HUES64 (cell line): ENCODE measurements at regions not wholly inside any gene's neighbourhood (a gene's known extent, or its start where the extent isn't known, plus 50 kb on each side); places are given as distances from the start of the nearest gene placed in this dataset.

Experiments used
- H3K27ac ChIP-seq: 2 replicates; pipeline ENCODE4 v1.7.0; 2013; ENCODE audit warnings: low read depth, low read length, inconsistent platforms
- H3K27me3 ChIP-seq: 2 replicates; pipeline ENCODE4 v1.6.1; 2013; ENCODE audit warnings: mild to moderate bottlenecking, low read length; ENCODE audit not compliant: insufficient read depth
- H3K36me3 ChIP-seq: 2 replicates; pipeline ENCODE4 v1.6.1; 2013; ENCODE audit warnings: mild to moderate bottlenecking, low read length; ENCODE audit not compliant: insufficient read depth
- H3K4me1 ChIP-seq: 2 replicates; pipeline ENCODE4 v1.6.1; 2013; ENCODE audit warnings: mild to moderate bottlenecking, low read length, moderate library complexity; ENCODE audit not compliant: insufficient read depth
- H3K4me3 ChIP-seq: 2 replicates; pipeline ENCODE4 v1.5.1; 2013; ENCODE audit warnings: mild to moderate bottlenecking, low read length, moderate library complexity
- H3K9ac ChIP-seq: 2 replicates; pipeline ENCODE4 v1.6.1; 2013; ENCODE audit warnings: mild to moderate bottlenecking, low read depth, low read length
- H3K9me3 ChIP-seq: 2 replicates; pipeline ENCODE4 v1.6.1; 2013; ENCODE audit warnings: low read depth, low read length; ENCODE audit not compliant: insufficient read depth
- WGBS: fragments of 150-250, 120-280 bp; methylation state at CpG from one replicate; pipeline ENCODE4 v1.1.7; 2013; ENCODE audit warnings: missing lambda C conversion rate; 5-methylcytosine and 5-hydroxymethylcytosine counted together

DNA sequence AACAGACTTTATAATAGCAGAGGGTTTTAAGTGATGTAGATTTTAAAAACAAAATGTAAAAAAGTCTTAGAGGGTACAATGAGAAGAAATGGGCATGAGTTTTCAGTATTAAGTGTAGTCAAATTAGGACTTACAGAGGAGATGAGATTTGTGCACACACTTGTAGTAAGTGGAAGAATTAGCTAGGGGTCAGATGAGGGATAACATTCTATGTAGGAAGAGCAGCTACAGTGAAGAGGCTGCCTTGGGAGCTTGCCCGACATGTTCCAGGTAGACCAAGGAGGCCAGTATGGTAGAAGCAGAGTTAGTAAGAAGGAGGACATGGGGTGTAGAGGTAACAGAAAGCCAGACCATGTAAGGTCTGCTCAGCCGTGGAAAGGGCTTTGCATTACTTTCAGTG is 189.2 kb upstream of the DSEL start:
- Histone ChIP-seq H3K4me3 (no peak overlapping the region), H3K27me3 (no peaks in the 10 kb centered on the region), H3K9me3 (no peaks in the 10 kb centered on the region), H3K36me3 (no peaks in the 10 kb centered on the region), H3K9ac (no peak overlapping the region), H3K4me1 (no peaks in the 10 kb centered on the region), H3K27ac (no peak overlapping the region)
- WGBS = 85% methylated on average over 2 of the region's 2 CpGs

DNA sequence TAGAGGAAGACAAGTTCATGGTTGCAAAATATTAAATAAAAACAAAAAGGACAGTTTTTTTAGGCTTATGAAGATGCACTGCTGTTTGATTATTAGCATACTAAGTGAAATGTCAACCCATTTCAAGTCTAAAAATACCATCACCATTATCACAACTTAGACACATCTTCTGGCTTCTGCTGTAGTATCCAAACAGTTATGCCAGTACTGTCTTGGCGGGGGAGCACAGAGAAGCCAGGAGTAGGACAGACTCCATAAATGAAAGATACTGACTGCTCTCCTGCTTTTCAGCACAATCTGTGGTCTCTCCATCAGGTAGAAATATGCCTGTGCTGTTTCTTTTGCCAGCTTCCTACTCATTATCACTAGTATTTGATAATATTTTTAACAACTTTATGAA is 179.2 kb upstream of the DSEL start:
- H3K9ac ChIP-seq = no peak overlapping the region
- no peaks in the 10 kb centered on the region for H3K4me1 ChIP-seq
- H3K4me3 ChIP-seq = no peak overlapping the region
- no peaks in the 10 kb centered on the region for H3K36me3 ChIP-seq
- H3K9me3 ChIP-seq = no peaks in the 10 kb centered on the region
- H3K27ac ChIP-seq = no peak overlapping the region
- H3K27me3 ChIP-seq = no peaks in the 10 kb centered on the region
- 91% methylated on average over 1 of the region's 1 CpG for WGBS

DNA sequence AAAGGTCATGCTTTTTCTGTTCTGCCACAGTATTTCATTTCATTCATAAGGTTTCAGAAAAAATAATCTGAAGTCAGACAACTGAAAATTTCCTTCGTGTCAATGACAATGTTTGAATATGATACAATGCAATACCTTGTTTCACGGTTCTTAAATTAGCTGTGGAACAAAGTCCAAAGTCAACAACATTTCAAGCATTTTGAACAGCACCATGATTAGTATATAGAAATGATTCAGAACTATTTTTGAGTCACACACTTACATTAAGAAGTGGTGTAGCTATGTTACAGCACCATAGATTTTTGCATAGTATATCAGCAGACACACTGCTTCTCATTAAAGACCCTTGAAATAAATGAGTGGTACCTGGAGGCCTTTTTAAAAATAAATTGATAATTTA is 178.3 kb upstream of the DSEL start:
- no peak overlapping the region for H3K9ac ChIP-seq
- WGBS = 100% methylated on average over 2 of the region's 2 CpGs
- H3K4me3 ChIP-seq = no peak overlapping the region
- H3K27me3 ChIP-seq = no peaks in the 10 kb centered on the region
- no peaks in the 10 kb centered on the region for H3K4me1 ChIP-seq
- no peaks in the 10 kb centered on the region for H3K36me3 ChIP-seq
- no peaks in the 10 kb centered on the region for H3K9me3 ChIP-seq
- no peak overlapping the region for H3K27ac ChIP-seq

DNA sequence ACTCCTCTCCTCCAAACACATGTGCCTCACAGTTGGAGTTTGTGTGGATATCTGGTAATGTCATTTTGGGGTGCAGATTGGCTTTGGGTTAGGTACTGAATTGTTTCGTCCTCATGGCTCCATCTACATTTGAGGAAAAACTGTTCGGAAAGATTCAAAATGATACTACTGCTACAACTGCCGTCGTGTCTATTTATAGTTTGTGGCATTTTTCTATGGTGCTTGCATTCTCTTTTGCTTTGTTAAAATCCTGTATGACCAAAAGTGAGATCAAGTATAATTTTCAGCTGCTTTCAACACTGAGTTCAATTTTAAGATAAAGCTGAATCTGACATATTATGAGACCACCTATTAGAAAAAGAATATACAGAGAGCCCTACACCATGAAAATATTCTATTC is 176.3 kb upstream of the DSEL start:
- Histone ChIP-seq H3K36me3 (no peaks in the 10 kb centered on the region), H3K4me3 (no peak overlapping the region), H3K9ac (no peak overlapping the region), H3K27ac (no peak overlapping the region), H3K4me1 (no peaks in the 10 kb centered on the region), H3K27me3 (no peaks in the 10 kb centered on the region), H3K9me3 (no peaks in the 10 kb centered on the region)
- WGBS = 95% methylated on average over 4 of the region's 4 CpGs

DNA sequence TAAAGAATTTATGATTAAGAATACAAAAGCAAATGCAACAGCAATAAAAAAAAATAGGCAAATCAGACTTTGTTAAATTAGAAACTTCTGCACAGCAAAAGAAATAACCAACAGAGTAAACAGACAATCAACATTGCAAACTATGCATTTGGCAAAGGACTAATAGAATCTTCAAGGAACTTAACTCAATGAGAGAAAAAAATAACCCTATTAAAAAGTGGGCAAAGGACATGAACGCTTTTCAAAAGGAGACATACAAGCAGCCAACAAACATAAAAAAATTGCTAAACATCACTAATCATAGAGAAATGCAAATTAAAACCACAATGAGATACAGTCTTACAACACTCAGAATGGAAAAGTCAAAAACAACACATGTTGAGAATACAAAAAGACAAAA is 166.0 kb upstream of the DSEL start:
- Histone ChIP-seq H3K4me1 (no peaks in the 10 kb centered on the region), H3K9ac (no peak overlapping the region), H3K27me3 (no peaks in the 10 kb centered on the region), H3K9me3 (no peaks in the 10 kb centered on the region), H3K4me3 (no peak overlapping the region), H3K36me3 (no peaks in the 10 kb centered on the region), H3K27ac (no peak overlapping the region)
- WGBS = 95% methylated on average over 1 of the region's 1 CpG

DNA sequence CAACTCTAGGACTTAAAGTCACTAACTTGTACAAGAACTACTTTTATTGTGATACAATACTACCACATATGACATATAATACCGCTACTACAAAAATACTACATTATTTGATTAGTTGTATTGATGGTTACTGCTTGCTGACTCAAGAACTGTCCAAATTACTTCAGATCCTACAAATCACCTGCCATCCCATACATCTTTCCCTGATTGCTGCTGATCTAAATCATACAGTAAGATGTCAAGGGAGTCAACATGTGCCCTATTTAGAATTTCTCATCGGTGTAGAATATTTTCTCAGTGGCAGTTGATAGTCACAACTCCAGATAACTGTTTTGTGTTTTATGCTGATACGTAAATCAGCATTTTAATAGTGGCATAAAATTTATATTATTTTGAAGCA is 161.0 kb upstream of the DSEL start:
- Histone ChIP-seq H3K27me3 (no peaks in the 10 kb centered on the region), H3K4me3 (no peak overlapping the region), H3K9me3 (no peaks in the 10 kb centered on the region), H3K36me3 (no peaks in the 10 kb centered on the region), H3K27ac (no peak overlapping the region), H3K9ac (no peak overlapping the region), H3K4me1 (no peaks in the 10 kb centered on the region)
- 100% methylated on average over 1 of the region's 3 CpGs for WGBS

DNA sequence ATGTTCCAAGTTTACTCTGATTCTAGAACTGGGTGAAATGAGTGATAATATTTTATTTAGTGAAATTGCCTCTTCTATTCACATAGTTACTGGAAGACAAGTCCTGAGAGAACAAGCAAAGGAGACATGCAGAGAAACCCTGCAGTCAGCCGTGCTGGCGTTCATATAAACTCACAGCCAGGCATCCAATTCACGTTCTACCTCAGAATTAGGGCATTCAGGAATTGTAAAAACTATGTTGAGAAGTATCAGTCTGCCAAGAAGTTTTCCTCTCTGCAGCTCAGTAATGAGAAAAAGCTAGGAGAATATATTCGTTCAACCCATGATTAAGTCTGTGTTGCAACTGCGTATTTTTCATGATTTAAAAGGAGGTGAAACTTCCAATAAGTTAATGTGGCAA is 156.2 kb upstream of the DSEL start:
- Histone ChIP-seq H3K36me3 (no peaks in the 10 kb centered on the region), H3K9me3 (no peaks in the 10 kb centered on the region), H3K27ac (no peak overlapping the region), H3K4me3 (no peak overlapping the region), H3K4me1 (no peaks in the 10 kb centered on the region), H3K27me3 (no peaks in the 10 kb centered on the region), H3K9ac (no peak overlapping the region)
- WGBS = 91% methylated on average over 5 of the region's 5 CpGs

DNA sequence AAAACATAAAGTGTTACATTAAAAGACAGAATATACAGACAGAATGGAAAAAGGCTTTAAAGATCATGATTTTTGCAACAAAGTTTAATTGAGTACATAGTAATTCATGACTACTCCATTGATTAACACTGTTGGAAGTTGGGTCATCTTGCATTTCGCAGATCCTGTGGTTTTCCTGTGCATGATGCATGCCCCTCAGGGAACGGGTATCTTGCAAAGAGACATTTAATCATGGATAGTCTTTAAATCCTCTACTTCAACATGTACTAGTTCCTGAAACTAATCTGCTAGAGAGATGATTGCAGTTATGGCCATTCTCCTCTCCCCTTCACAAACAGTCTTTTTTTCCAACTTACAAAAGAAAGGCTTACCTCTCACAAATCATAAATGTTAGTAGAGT is 155.6 kb upstream of the DSEL start:
- no peak overlapping the region for H3K9ac ChIP-seq
- no peaks in the 10 kb centered on the region for H3K9me3 ChIP-seq

DNA sequence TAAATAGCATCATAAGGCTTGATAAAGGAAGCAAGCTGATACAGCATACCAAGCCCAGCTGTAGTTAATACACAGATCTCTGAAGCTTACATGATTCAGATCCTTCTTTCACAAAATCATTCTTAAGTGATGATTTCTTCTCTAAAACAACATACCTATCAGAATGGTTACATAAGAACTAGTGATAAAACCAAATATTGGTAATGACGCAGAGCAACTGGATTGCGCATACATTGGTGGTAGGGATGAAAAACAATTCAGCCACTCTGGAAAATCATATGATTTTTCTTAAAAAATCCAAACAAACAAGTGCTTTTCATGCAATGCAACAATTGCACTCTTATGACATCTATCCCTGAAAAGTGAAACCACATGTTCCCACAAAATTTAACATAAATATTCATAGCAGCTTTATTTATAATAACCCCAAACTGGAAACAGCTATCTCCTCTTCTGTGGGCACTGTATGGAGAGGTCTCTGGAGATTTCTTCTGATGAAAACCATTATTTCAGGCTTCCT is 153.6 kb upstream of the DSEL start:
- Histone ChIP-seq H3K9me3 (no peaks in the 10 kb centered on the region), H3K4me1 (no peaks in the 10 kb centered on the region), H3K27ac (no peak overlapping the region), H3K27me3 (no peaks in the 10 kb centered on the region), H3K4me3 (no peak overlapping the region), H3K9ac (no peak overlapping the region), H3K36me3 (no peaks in the 10 kb centered on the region)
- 100% methylated on average over 2 of the region's 2 CpGs for WGBS

More for the DNA sequence above, 155.6 kb upstream of the DSEL start:
- no peaks in the 10 kb centered on the region for H3K4me1 ChIP-seq
- 96% methylated on average over 2 of the region's 2 CpGs for WGBS
- no peaks in the 10 kb centered on the region for H3K36me3 ChIP-seq
- H3K27ac ChIP-seq = no peak overlapping the region
- H3K4me3 ChIP-seq = no peak overlapping the region
- no peaks in the 10 kb centered on the region for H3K27me3 ChIP-seq

DNA sequence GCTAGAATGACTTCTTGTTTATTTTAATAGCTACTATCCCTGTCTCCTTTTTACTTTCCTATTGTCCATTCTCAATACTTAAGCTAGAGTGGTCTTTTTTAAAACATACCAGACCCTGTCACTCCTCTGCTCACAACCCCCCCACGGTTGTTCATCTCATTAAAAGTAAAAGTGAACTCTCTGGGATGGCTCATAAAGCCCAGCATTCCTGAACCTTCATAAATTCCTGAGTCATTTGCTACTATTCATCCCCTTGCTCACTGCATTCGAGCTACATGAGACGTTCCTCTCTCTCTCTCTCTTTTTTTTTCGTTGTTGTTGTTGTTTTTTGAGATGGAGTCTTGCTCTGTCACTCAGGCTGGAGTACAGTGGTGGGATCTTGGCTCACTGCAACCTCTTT is 148.7 kb upstream of the DSEL start:
- WGBS = 81% methylated on average over 3 of the region's 4 CpGs
- Histone ChIP-seq H3K27me3 (no peaks in the 10 kb centered on the region), H3K27ac (no peak overlapping the region), H3K4me3 (no peak overlapping the region), H3K36me3 (no peaks in the 10 kb centered on the region), H3K9ac (no peak overlapping the region), H3K4me1 (no peaks in the 10 kb centered on the region), H3K9me3 (no peaks in the 10 kb centered on the region)

DNA sequence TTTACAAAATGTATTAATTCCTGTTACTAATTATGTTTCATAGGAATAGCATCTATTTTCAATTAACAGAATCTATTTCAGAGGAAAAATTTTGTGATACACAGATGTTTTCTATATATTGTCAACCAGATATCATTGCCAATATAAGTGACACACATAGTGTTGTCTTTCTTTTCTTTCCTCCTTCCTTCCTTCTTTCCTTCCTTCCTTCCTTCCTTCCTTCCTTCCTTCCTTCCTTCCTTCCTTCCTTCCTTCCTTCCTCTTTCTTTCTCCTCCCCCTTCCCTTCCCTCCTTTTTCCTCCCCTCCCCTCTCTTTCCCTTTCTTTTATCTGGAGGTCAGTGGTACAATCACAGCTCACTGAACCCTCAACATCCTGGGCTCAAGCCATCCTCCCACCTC is 146.5 kb upstream of the DSEL start:
- no peaks in the 10 kb centered on the region for H3K9me3 ChIP-seq
- H3K9ac ChIP-seq = no peak overlapping the region
- H3K27ac ChIP-seq = no peak overlapping the region
- no peaks in the 10 kb centered on the region for H3K27me3 ChIP-seq
- H3K4me3 ChIP-seq = no peak overlapping the region
- no peaks in the 10 kb centered on the region for H3K36me3 ChIP-seq
- no peaks in the 10 kb centered on the region for H3K4me1 ChIP-seq

DNA sequence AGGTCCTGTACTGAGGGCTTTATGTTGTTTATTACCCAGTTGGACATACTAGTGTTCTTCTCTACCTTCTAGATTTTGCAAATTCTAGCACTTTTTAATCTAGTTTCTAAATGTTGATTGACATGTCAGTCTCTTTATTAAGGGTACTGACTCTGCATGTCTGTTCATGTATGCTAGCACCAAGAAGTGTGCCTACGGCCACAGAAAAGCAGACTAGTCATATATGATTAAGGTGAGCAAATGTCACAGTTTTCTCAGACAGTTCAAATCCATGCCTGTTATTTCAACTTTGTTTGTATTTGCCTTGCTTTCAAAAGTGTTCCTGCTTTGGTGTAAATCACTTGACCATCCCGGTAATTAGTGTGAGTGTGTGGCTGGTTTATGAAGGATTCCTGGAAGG is 145.0 kb upstream of the DSEL start:
- WGBS = 96% methylated on average over 2 of the region's 2 CpGs
- Histone ChIP-seq H3K9me3 (no peaks in the 10 kb centered on the region), H3K27me3 (no peaks in the 10 kb centered on the region), H3K4me3 (no peak overlapping the region), H3K27ac (no peak overlapping the region), H3K4me1 (no peaks in the 10 kb centered on the region), H3K36me3 (no peaks in the 10 kb centered on the region), H3K9ac (no peak overlapping the region)
